Heart right ventricle (tissue), 16 donors: ENCODE measurements at regions not wholly inside any gene's neighbourhood (a gene's known extent, or its start where the extent isn't known, plus 50 kb on each side); places are given as distances from the start of the nearest gene placed in this dataset.
"Not testable (repeated sequence)": the region's sequence is repeated elsewhere in the genome, so short reads cannot be mapped to it uniquely, and the experiment has no call there.

ENCODE experiments used
- ATAC-seq, 8 donors: fragments of 200-7000 bp; cut with Tn5 transposase; one replicate each; pipeline ENCODE4 v1.9.1; 2020; ENCODE audit warnings: mild to moderate bottlenecking in 8 of 8, moderate library complexity in 8 of 8, moderate number of reproducible peaks in 1 of 8
- DNase-seq, 2 donors: peaks; one replicate each; pipeline ENCODE4 v3.0.0-alpha.2; 2020
- H3K27ac ChIP-seq, 10 donors: fragments of 200-600 bp; sonication (generic) in 2 of 10; one replicate each; pipeline versions ENCODE4 v1.5.0 to v1.8.0; 2020 to 2022; ENCODE audit warnings: mild to moderate bottlenecking in 3 of 10
- H3K27me3 ChIP-seq, 7 donors: fragments of 200-600 bp; one replicate each; pipeline ENCODE4 v1.8.0; 2021 to 2022; ENCODE audit warnings: mild to moderate bottlenecking in 2 of 7
- H3K36me3 ChIP-seq, 9 donors: fragments of 200-600 bp; sonication (generic) in 1 of 9; one replicate each; pipeline versions ENCODE4 v1.5.0 to v1.8.0; 2020 to 2022; ENCODE audit warnings: mild to moderate bottlenecking in 2 of 9
- H3K4me1 ChIP-seq, 9 donors: fragments of 200-600 bp; sonication (generic) in 1 of 9; one replicate each; pipeline versions ENCODE4 v1.5.0 to v1.8.0; 2020 to 2022; ENCODE audit warnings: mild to moderate bottlenecking in 4 of 9
- H3K4me3 ChIP-seq, 10 donors: fragments of 200-600 bp; sonication (generic) in 2 of 10; one replicate each; pipeline versions ENCODE4 v1.5.0 to v1.8.0; 2020 to 2022; ENCODE audit warnings: mild to moderate bottlenecking in 7 of 10, moderate library complexity in 2 of 10
- H3K9me3 ChIP-seq, 11 donors: fragments of 200-600 bp in 10 of 11; sonication (generic) in 2 of 11; one replicate each; pipeline versions ENCODE4 v1.5.0 to v1.8.0; 2013 to 2022; ENCODE audit warnings: mild to moderate bottlenecking in 2 of 11, control low read depth in 1 of 11, moderate library complexity in 1 of 11
- CTCF ChIP-seq, 9 donors: fragments of 200-600 bp; sonication (generic) in 2 of 9; IDR thresholded peaks; one replicate each; pipeline versions ENCODE4 v1.5.0 to v1.8.0; 2021 to 2022; ENCODE audit warnings: antibody characterized with exemption in 9 of 9, mild to moderate bottlenecking in 5 of 9, moderate library complexity in 1 of 9
- WGBS, 2 donors: extraction: QIAGEN DNeasy Blood & Tissue Kit; methylation state at CpG; one replicate each; pipeline ENCODE4 v1.1.7; 2013; ENCODE audit warnings: inconsistent platforms in 1 of 2; 5-methylcytosine and 5-hydroxymethylcytosine counted together
- intact Hi-C, 10 donors: fragments of 100-400 bp; cut with DNase I; formaldehyde crosslinking; loops; one replicate each; pipeline versions ENCODE4 v1.11.1 to v1.14.2; 2022
- donor health status: Arrhythmogenic right ventricular cardiomyopathy.
- donor health status: ischemic (EF 13 %, LVEDD 7.1; RV severe dilation, severe dysfunction).
- donor health status: healthy with polysubstance abuse.
- donor health status: DM: no; HTN: yes; CAD: no.
- donor health status: DM: no; HTN: no; CAD: no.
- donor health status: ischemic (EF 25% LVEDD 6.9; RV normal size, moderate dysfunction).
- donor health status: ischemic (EF 25% LVEDD 5.7; RV mildly dilated, moderate dysfunction).
- donor health status: healthy.
- donor health status: DM: yes; HTN: yes; CAD: no.
- donor health status: Ischemic cardiomyopathy.
- donor health status: ischemic (EF 35%, LVEDD 5.7; RV mildly dilated, moderate dysfunction).
- donor health status: nonischemic (EF 11% LVEDD 7.7; RV severe dilation, severe dysfunction).
- donor health status: DM: yes; HTN: yes; CAD: no.
- donor health status: PGD.
- donor health status: ischemic (EF 29% LVEDD 5.4; RV normal size, mild dysfunction).
- donor health status: nonischemic (EF 23%, LVEDD 6.1; RV moderate dilation, normal function).

- intact Hi-C loops, result no loop called here
- DNase-seq (no peak), ATAC-seq (no peak)
- peaks cover 0 to 29% (median 3%) of the 10 kb centered on the region in 11 donors for H3K9me3 ChIP-seq
- 70 to 78% methylated on average over 2 of the region's 2 CpGs for WGBS, 2 donors
- no peaks in the 10 kb centered on the region for H3K4me1 ChIP-seq
- H3K27ac ChIP-seq, result no peak overlapping the region
- no peaks in the 10 kb centered on the region for H3K36me3 ChIP-seq
- TF ChIP-seq CTCF (IDR thresholded peaks at IDR 0.05), result no peak
- H3K27me3 ChIP-seq, result no peaks in the 10 kb centered on the region
- H3K4me3 ChIP-seq, result no peak overlapping the region
These were observed 748.5 kb upstream of the MBL2 start for GRCh38 chr10:53521046-53521445.

- Histone ChIP-seq H3K4me3 (no peak overlapping the region), H3K36me3 (no peaks in the 10 kb centered on the region), H3K4me1 (no peaks in the 10 kb centered on the region), H3K27ac (no peak overlapping the region), H3K9me3 (no peaks in the 10 kb centered on the region), H3K27me3 (no peaks in the 10 kb centered on the region)
- WGBS, 2 donors, result 56 to 76% methylated on average over 1 of the region's 1 CpG
- ATAC-seq (no peak), DNase-seq (no peak)
- intact Hi-C loops, result no loop called here
- TF ChIP-seq CTCF (IDR thresholded peaks at IDR 0.05), result no peak
These were observed 735.6 kb upstream of the MBL2 start for GRCh38 chr10:53508197-53508596.

GRCh38 chr10:53504492-53504891, 731.9 kb upstream of the MBL2 start:
- DNase-seq, H3K36me3 ChIP-seq, intact Hi-C loops, ATAC-seq, H3K27me3 ChIP-seq, H3K27ac ChIP-seq, H3K9me3 ChIP-seq, H3K4me1 ChIP-seq, H3K4me3 ChIP-seq: not testable (repeated sequence)
- WGBS, 2 donors, result 91 to 96% methylated on average over 2 of the region's 2 CpGs

- Histone ChIP-seq H3K4me1 (peaks cover 0 to 4% (median 0%) of the 10 kb centered on the region in 9 donors), H3K9me3 (peaks cover 0 to 4% (median 0%) of the 10 kb centered on the region in 11 donors), H3K36me3 (no peaks in the 10 kb centered on the region), H3K4me3 (no peak overlapping the region), H3K27ac (no peak overlapping the region), H3K27me3 (no peaks in the 10 kb centered on the region)
- DNase-seq, result no peak
- WGBS, 2 donors, result 68% methylated on average over 2 of the region's 2 CpGs
- ATAC-seq, result no peak
- no peak for TF ChIP-seq CTCF (IDR thresholded peaks at IDR 0.05)
- intact Hi-C loops, result no loop called here
These were observed 719.2 kb upstream of the MBL2 start for GRCh38 chr10:53491774-53492173.

- no peaks in the 10 kb centered on the region for H3K36me3 ChIP-seq
- no peaks in the 10 kb centered on the region for H3K27me3 ChIP-seq
- 93 to 95% methylated on average over 1 of the region's 1 CpG for WGBS, 2 donors
- H3K4me1 ChIP-seq, result peaks cover 0 to 5% (median 0%) of the 10 kb centered on the region in 9 donors
- no peak overlapping the region for H3K27ac ChIP-seq
- intact Hi-C loops, result no loop called here
- ATAC-seq (no peak), DNase-seq (no peak)
- no peak overlapping the region for H3K4me3 ChIP-seq
- no peak for TF ChIP-seq CTCF (IDR thresholded peaks at IDR 0.05)
- H3K9me3 ChIP-seq, result peaks cover 0 to 10% (median 0%) of the 10 kb centered on the region in 11 donors
These were observed 718.0 kb upstream of the MBL2 start for GRCh38 chr10:53490553-53490952.
